ENCODE measurements at regions not wholly inside any gene's neighbourhood (a gene's known extent, or its start where the extent isn't known, plus 50 kb on each side); places are given as distances from the start of the nearest gene placed in this dataset.

DNA sequence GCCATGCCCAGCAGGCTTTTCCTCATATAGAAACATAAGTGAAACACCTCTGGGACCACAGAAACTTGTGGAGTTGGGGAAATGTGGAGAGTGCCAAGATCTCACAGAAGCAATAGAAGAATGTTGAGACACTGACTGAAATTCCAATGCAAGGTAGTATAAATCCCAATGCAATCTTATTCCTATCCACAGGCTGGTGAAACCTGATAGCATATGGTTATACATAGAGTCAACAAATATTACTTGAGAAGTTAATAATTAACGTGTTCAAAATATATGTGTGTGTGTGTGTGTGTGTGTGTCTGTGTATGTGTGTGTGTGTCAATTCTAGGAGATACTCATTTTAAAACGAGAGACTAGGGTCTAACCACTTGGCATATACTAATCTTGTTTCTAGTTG is 776.8 kb upstream of the ACVR2A start:
- TF ChIP-seq CTCF (IDR thresholded peaks at IDR 0.05) (no peak), POLR2A (IDR thresholded peaks at IDR 0.05) (no peak)
